IMR-90 (cell line): ENCODE measurements at regions not wholly inside any gene's neighbourhood (a gene's known extent, or its start where the extent isn't known, plus 50 kb on each side); places are given as distances from the start of the nearest gene placed in this dataset.

ENCODE experiments used
- ATAC-seq: fragments of 200-7000 bp; cut with Tn5 transposase; 2 replicates; pipeline ENCODE4 v1.9.1; 2020; ENCODE audit warnings: low read depth, mild to moderate bottlenecking, moderate library complexity
- BruUV-seq: library from RNA; stranded (reverse); fragments of 400-500 nt; replicated peaks from 2 replicates; lab custom pipeline; 2021; lab: Mats Ljungman, UMichigan
- CTCF ChIA-PET: fragments of 300-600 bp; formaldehyde crosslinking; extraction: SDS; loops from one replicate; lab custom pipeline; 2021; ENCODE audit warnings: antibody characterized with exemption; lab: Yijun Ruan, JAX
- POLR2A ChIA-PET: fragments of 300-600 bp; sonication (Branson Sonifier 250); formaldehyde crosslinking; loops from one replicate; lab custom pipeline; 2022; ENCODE audit warnings: antibody characterized with exemption; ENCODE audit not compliant: unreplicated experiment; lab: Charles Lee
- DNase-seq: peaks from one replicate; pipeline ENCODE4 v3.0.0; 2013
- H2AFZ ChIP-seq: replicated peaks from 2 replicates; pipeline ENCODE3; 2013; ENCODE audit warnings: low read length, mild to moderate bottlenecking; ENCODE audit not compliant: poor library complexity
- H2AK5ac ChIP-seq: 2 replicates; pipeline ENCODE4 v1.6.1; 2013; ENCODE audit warnings: low read depth, low read length, inconsistent platforms
- H2AK9ac ChIP-seq: replicated peaks from 2 replicates; pipeline ENCODE3; 2013; ENCODE audit warnings: mild to moderate bottlenecking, low read depth, low read length, moderate library complexity; ENCODE audit not compliant: poor library complexity
- H2BK120ac ChIP-seq: 2 replicates; pipeline ENCODE4 v1.6.1; 2013; ENCODE audit warnings: low read depth, low read length, inconsistent platforms
- H2BK15ac ChIP-seq: 3 replicates; pipeline ENCODE4 v1.6.1; 2013; ENCODE audit warnings: low read depth, low read length, inconsistent platforms
- H2BK20ac ChIP-seq: 2 replicates; pipeline ENCODE4 v1.6.1; 2013; ENCODE audit warnings: low read depth, mild to moderate bottlenecking, inconsistent platforms, low read length, moderate library complexity
- H2BK5ac ChIP-seq: 2 replicates; pipeline ENCODE4 v1.6.1; 2013; ENCODE audit warnings: mild to moderate bottlenecking, low read depth, low read length, inconsistent platforms; ENCODE audit not compliant: poor library complexity, severe bottlenecking
- H3K14ac ChIP-seq: replicated peaks from 2 replicates; pipeline ENCODE4 v1.6.1; 2013; ENCODE audit warnings: low read depth, low read length, inconsistent platforms
- H3K18ac ChIP-seq: 2 replicates; pipeline ENCODE4 v1.6.1; 2013; ENCODE audit warnings: low read depth, low read length, control low read depth
- H3K23ac ChIP-seq: 2 replicates; pipeline ENCODE4 v1.6.1; 2013; ENCODE audit warnings: low read depth, low read length, inconsistent platforms
- H3K27ac ChIP-seq: 2 replicates; pipeline ENCODE4 v1.5.1; 2013; ENCODE audit warnings: mild to moderate bottlenecking, control low read depth, low read length; ENCODE audit not compliant: insufficient read depth
- H3K27me3 ChIP-seq: 2 replicates; pipeline ENCODE4 v1.6.1; 2013; ENCODE audit warnings: low read length; ENCODE audit not compliant: control insufficient read depth, insufficient read depth
- H3K36me3 ChIP-seq: 2 replicates; pipeline ENCODE4 v1.6.1; 2013; ENCODE audit warnings: low read length, mixed read lengths; ENCODE audit not compliant: control insufficient read depth, insufficient read depth
- H3K4ac ChIP-seq: 2 replicates; pipeline ENCODE4 v1.6.1; 2013; ENCODE audit warnings: low read depth, low read length, inconsistent platforms
- H3K4me1 ChIP-seq: 2 replicates; pipeline ENCODE4 v1.6.1; 2013; ENCODE audit warnings: low read length, mixed read lengths; ENCODE audit not compliant: control insufficient read depth, insufficient read depth
- H3K4me2 ChIP-seq: 2 replicates; pipeline ENCODE4 v1.6.1; 2013; ENCODE audit warnings: low read depth, mild to moderate bottlenecking, control low read depth, low read length, moderate library complexity
- H3K4me3 ChIP-seq: 2 replicates; pipeline ENCODE4 v1.5.1; 2013; ENCODE audit warnings: low read depth, mild to moderate bottlenecking, control low read depth, low read length, moderate library complexity; ENCODE audit not compliant: insufficient read depth
- H3K56ac ChIP-seq: 2 replicates; pipeline ENCODE4 v1.6.1; 2013; ENCODE audit warnings: low read length, inconsistent platforms; ENCODE audit not compliant: insufficient read depth; ENCODE audit errors: extremely low read depth
- H3K79me1 ChIP-seq, 2 experiments: 2 replicates each; pipeline ENCODE4 v1.6.1; 2013; ENCODE audit warnings: low read length in 2 of 2, inconsistent platforms in 1 of 2, low read depth in 1 of 2
- H3K9ac ChIP-seq: 2 replicates; pipeline ENCODE4 v1.6.1; 2013; ENCODE audit warnings: low read depth, low read length, control low read depth
- H3K9me1 ChIP-seq: 2 replicates; pipeline ENCODE4 v1.6.1; 2013; ENCODE audit warnings: low read length, inconsistent platforms; ENCODE audit not compliant: insufficient read depth
- H3K9me3 ChIP-seq: 2 replicates; pipeline ENCODE4 v1.6.1; 2013; ENCODE audit warnings: low read length; ENCODE audit not compliant: control insufficient read depth, insufficient read depth
- H4K20me1 ChIP-seq: 2 replicates; pipeline ENCODE4 v1.6.1; 2013; ENCODE audit warnings: low read length, inconsistent platforms; ENCODE audit not compliant: insufficient read depth
- H4K5ac ChIP-seq: 2 replicates; pipeline ENCODE4 v1.6.1; 2013; ENCODE audit warnings: mild to moderate bottlenecking, low read depth, low read length, control low read depth
- H4K8ac ChIP-seq, 2 experiments: 2 replicates each; pipeline ENCODE4 v1.6.1; 2013; ENCODE audit warnings: low read depth in 2 of 2, low read length in 2 of 2, control low read depth in 1 of 2, inconsistent platforms in 1 of 2
- H4K91ac ChIP-seq: 2 replicates; pipeline ENCODE4 v1.6.1; 2013; ENCODE audit warnings: low read depth, low read length, inconsistent platforms; ENCODE audit not compliant: insufficient read depth
- BHLHE40 ChIP-seq: fragments of 150-350 bp; IDR thresholded peaks from 2 replicates; pipeline ENCODE4 v1.6.1; 2016; ENCODE audit warnings: mild to moderate bottlenecking, low read depth, low read length
- CEBPB ChIP-seq: IDR thresholded peaks from 2 replicates; pipeline ENCODE4 v1.6.1; 2012; ENCODE audit warnings: low read depth, low read length, improper control_type of control experiment
- CHD1 ChIP-seq: IDR thresholded peaks from 2 replicates; pipeline ENCODE4 v1.6.1; 2012; ENCODE audit warnings: low read depth, low read length, improper control_type of control experiment
- ELK1 ChIP-seq: fragments of 150-350 bp; IDR thresholded peaks from 2 replicates; pipeline ENCODE4 v1.6.1; 2016; ENCODE audit warnings: low read depth, mild to moderate bottlenecking, low read length, moderate library complexity, borderline replicate concordance
- FOS ChIP-seq: fragments of 150-350 bp; IDR thresholded peaks from 2 replicates; pipeline ENCODE4 v1.6.1; 2016; ENCODE audit warnings: low read depth, low read length
- MAFK ChIP-seq: IDR thresholded peaks from 2 replicates; pipeline ENCODE4 v1.6.1; 2012; ENCODE audit warnings: low read depth, low read length, improper control_type of control experiment
- MAZ ChIP-seq: IDR thresholded peaks from 2 replicates; pipeline ENCODE4 v1.6.1; 2012; ENCODE audit warnings: low read depth, mild to moderate bottlenecking, low read length, improper control_type of control experiment, moderate library complexity, borderline replicate concordance
- MXI1 ChIP-seq: IDR thresholded peaks from 2 replicates; pipeline ENCODE4 v1.6.1; 2012; ENCODE audit warnings: low read depth, mild to moderate bottlenecking, low read length, moderate library complexity, borderline replicate concordance
- NFE2L2 ChIP-seq: fragments of 150-350 bp; IDR thresholded peaks from 2 replicates; pipeline ENCODE4 v1.6.1; 2016; ENCODE audit warnings: low read depth, mild to moderate bottlenecking, low read length
- POLR2A ChIP-seq: IDR thresholded peaks from 2 replicates; pipeline ENCODE4 v1.6.1; 2012; ENCODE audit warnings: mild to moderate bottlenecking, low read depth, low read length
- RAD21 ChIP-seq: IDR thresholded peaks from 2 replicates; pipeline ENCODE4 v1.6.1; 2012; ENCODE audit warnings: low read length, improper control_type of control experiment
- RCOR1 ChIP-seq: IDR thresholded peaks from 2 replicates; pipeline ENCODE4 v1.6.1; 2012; ENCODE audit warnings: mild to moderate bottlenecking, low read length, improper control_type of control experiment; ENCODE audit not compliant: insufficient replicate concordance
- RFX5 ChIP-seq: IDR thresholded peaks from 2 replicates; pipeline ENCODE4 v1.8.0; 2012; ENCODE audit warnings: low read depth, mild to moderate bottlenecking, low read length, moderate library complexity
- SMC3 ChIP-seq: fragments of 150-350 bp; IDR thresholded peaks from 2 replicates; pipeline ENCODE4 v1.6.1; 2016; ENCODE audit warnings: low read depth, mild to moderate bottlenecking, antibody characterized with exemption, low read length, moderate library complexity
- USF2 ChIP-seq: fragments of 150-350 bp; IDR thresholded peaks from 2 replicates; pipeline ENCODE4 v1.6.1; 2017; ENCODE audit warnings: mild to moderate bottlenecking, antibody characterized with exemption, low read length, low read depth
- WGBS, 2 experiments: methylation state at CpG; one replicate each; pipeline versions ENCODE4 v1.1.5 to v1.1.7; 2013; ENCODE audit warnings: missing lambda C conversion rate in 2 of 2; ENCODE audit not compliant: insufficient read length in 1 of 2; ENCODE audit errors: extremely low coverage in 2 of 2; 5-methylcytosine and 5-hydroxymethylcytosine counted together
- dilution Hi-C: fragments of 300-500 bp; cut with HindIII; formaldehyde crosslinking; loops from one replicate; pipeline ENCODE4 v1.14.3; 2018; ENCODE audit warnings: low sequenced_read_pairs; ENCODE audit not compliant: unreplicated experiment
- in situ Hi-C: fragments of 300-500 bp; cut with MboI; formaldehyde crosslinking; loops from 3 replicates; pipeline ENCODE4 v1.14.3; 2019; ENCODE audit warnings: low sequenced_read_pairs, inconsistent platforms, mixed read lengths
- intact Hi-C: fragments of 100-400 bp; cut with micrococcal nuclease; formaldehyde crosslinking; loops from 2 replicates; pipeline ENCODE4 v1.10.0; 2022
- TF ChIP-seq, protein P1 (sequence below): conservative IDR thresholded peaks from 2 replicates; pipeline ENCODE4 v1.5.1; 2012; ENCODE audit warnings: mild to moderate bottlenecking, low read depth, low read length, improper control_type of control experiment

GRCh38 chr2:9744256-9745004, 98.8 kb upstream of the TAF1B start:
- no peak overlapping the region for H3K4ac ChIP-seq
- H3K27me3 ChIP-seq, result peaks cover 16% of the 10 kb centered on the region
- ATAC-seq, result no peak
- H3K9ac ChIP-seq, result no peak overlapping the region
- no peak overlapping the region for H2BK20ac ChIP-seq
- intact Hi-C loops (no loop called here), in situ Hi-C loops (no loop called here), dilution Hi-C loops (no loop called here)
- no peaks in the 10 kb centered on the region for H3K9me3 ChIP-seq
- H4K5ac ChIP-seq, result no peak overlapping the region
- no peak overlapping the region for H3K23ac ChIP-seq
- H2AK9ac ChIP-seq, result no peak overlapping the region
- ChIA-PET POLR2A (no interaction called here), CTCF (interaction anchor here (1.2 kb wide), 1 partner anchor 26 kb away, joined by 3 read pairs; no protein-coding TSS in a partner anchor)
- no peak overlapping the region for H2AFZ ChIP-seq
- 52% methylated on average over 5 of the region's 12 CpGs; no CpG with 5 or more reads in 1 of the 2 experiments for WGBS, 2 experiments
- H3K27ac ChIP-seq, result no peak overlapping the region
- TF ChIP-seq NFE2L2 (no peak), FOS (no peak), CHD1 (no peak), CEBPB (no peak), RFX5 (no peak), MAZ (no peak), RAD21 (no peak), USF2 (no peak), RCOR1 (no peak), SMC3 (no peak), BHLHE40 (no peak), MXI1 (no peak), MAFK (no peak), ELK1 (no peak), POLR2A (no peak)
- TF ChIP-seq, protein P1, sequence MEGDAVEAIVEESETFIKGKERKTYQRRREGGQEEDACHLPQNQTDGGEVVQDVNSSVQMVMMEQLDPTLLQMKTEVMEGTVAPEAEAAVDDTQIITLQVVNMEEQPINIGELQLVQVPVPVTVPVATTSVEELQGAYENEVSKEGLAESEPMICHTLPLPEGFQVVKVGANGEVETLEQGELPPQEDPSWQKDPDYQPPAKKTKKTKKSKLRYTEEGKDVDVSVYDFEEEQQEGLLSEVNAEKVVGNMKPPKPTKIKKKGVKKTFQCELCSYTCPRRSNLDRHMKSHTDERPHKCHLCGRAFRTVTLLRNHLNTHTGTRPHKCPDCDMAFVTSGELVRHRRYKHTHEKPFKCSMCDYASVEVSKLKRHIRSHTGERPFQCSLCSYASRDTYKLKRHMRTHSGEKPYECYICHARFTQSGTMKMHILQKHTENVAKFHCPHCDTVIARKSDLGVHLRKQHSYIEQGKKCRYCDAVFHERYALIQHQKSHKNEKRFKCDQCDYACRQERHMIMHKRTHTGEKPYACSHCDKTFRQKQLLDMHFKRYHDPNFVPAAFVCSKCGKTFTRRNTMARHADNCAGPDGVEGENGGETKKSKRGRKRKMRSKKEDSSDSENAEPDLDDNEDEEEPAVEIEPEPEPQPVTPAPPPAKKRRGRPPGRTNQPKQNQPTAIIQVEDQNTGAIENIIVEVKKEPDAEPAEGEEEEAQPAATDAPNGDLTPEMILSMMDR, result no peak
- no peak overlapping the region for H2BK15ac ChIP-seq
- H3K4me2 ChIP-seq, result no peak overlapping the region
- H2BK120ac ChIP-seq, result no peak overlapping the region
- no peak overlapping the region for H4K91ac ChIP-seq
- no peak overlapping the region for H3K18ac ChIP-seq
- DNase-seq, result no peak
- no peaks in the 10 kb centered on the region for H3K36me3 ChIP-seq
- H4K8ac ChIP-seq, result no peak overlapping the region
- H3K56ac ChIP-seq, result no peak overlapping the region
- H3K14ac ChIP-seq, result no peak overlapping the region
- H2AK5ac ChIP-seq, result no peak overlapping the region
- H4K20me1 ChIP-seq, result no peaks in the 10 kb centered on the region
- no peak overlapping the region for H3K4me3 ChIP-seq
- no peaks in the 10 kb centered on the region for H3K4me1 ChIP-seq
- 0 out of 2 replicates have a peak, but pooled peaks cover 3% of the 10 kb centered on the region for H3K9me1 ChIP-seq
- BruUV-seq, result no TSS peak
- no peaks in the 10 kb centered on the region for H3K79me1 ChIP-seq
- no peak overlapping the region for H2BK5ac ChIP-seq
